SU-DHL-6 (cell line): ENCODE measurements at regions not wholly inside any gene's neighbourhood (a gene's known extent, or its start where the extent isn't known, plus 50 kb on each side); places are given as distances from the start of the nearest gene placed in this dataset.

Experiments
- H2AFZ ChIP-seq: fragments of 200-600 bp; sonication (generic); 2 replicates; pipeline ENCODE4 v1.6.1; 2014; ENCODE audit warnings: low read depth, mild to moderate bottlenecking, moderate library complexity, mixed read lengths, antibody characterized with exemption, low read length; ENCODE audit not compliant: severe bottlenecking
- H3F3A ChIP-seq: fragments of 200-600 bp; shearing (Covaris generic); 2 replicates; pipeline ENCODE4 v1.6.0; 2016; ENCODE audit warnings: antibody characterized with exemption, mild to moderate bottlenecking; ENCODE audit not compliant: insufficient read depth
- H3K27ac ChIP-seq: fragments of 200-600 bp; sonication (generic); 2 replicates; pipeline ENCODE4 v1.5.1; 2016; ENCODE audit warnings: low read depth, mild to moderate bottlenecking, low read length, moderate library complexity, mixed read lengths
- H3K27me3 ChIP-seq: fragments of 200-600 bp; sonication (generic), shearing (Covaris generic); 2 replicates; pipeline ENCODE4 v1.6.0; 2014; ENCODE audit warnings: mild to moderate bottlenecking, low read length
- H3K36me3 ChIP-seq: fragments of 200-600 bp; sonication (generic); 2 replicates; pipeline ENCODE4 v1.6.1; 2014; ENCODE audit warnings: mild to moderate bottlenecking, low read length, mixed read lengths
- H3K4me2 ChIP-seq: fragments of 300-600, 200-600 bp; shearing (Covaris generic), sonication (generic); 2 replicates; pipeline ENCODE4 v1.6.0; 2014; ENCODE audit warnings: low read length, low read depth, mild to moderate bottlenecking; ENCODE audit not compliant: poor library complexity, severe bottlenecking
- H3K4me3 ChIP-seq: fragments of 200-600 bp; sonication (generic); 2 replicates; pipeline ENCODE4 v1.5.1; 2014; ENCODE audit warnings: antibody characterized with exemption, low read length, mild to moderate bottlenecking, mixed read lengths; ENCODE audit not compliant: insufficient read depth, poor library complexity, severe bottlenecking
- H3K79me2 ChIP-seq: fragments of 200-600 bp; sonication (generic); 2 replicates; pipeline ENCODE4 v1.6.1; 2014; ENCODE audit warnings: mild to moderate bottlenecking, low read length, moderate library complexity; ENCODE audit not compliant: insufficient read depth
- H3K9ac ChIP-seq: fragments of 200-600 bp; sonication (generic); 2 replicates; pipeline ENCODE4 v1.7.0; 2014; ENCODE audit warnings: mild to moderate bottlenecking, low read length
- H3K9me2 ChIP-seq: fragments of 200-600 bp; sonication (generic); replicated peaks from 2 replicates; pipeline ENCODE4 v1.6.1; 2014; ENCODE audit warnings: low read length; ENCODE audit not compliant: insufficient read depth
- H3K9me3 ChIP-seq: fragments of 200-600 bp; sonication (generic); 2 replicates; pipeline ENCODE4 v1.6.1; 2014; ENCODE audit warnings: low read length, mixed read lengths; ENCODE audit not compliant: insufficient read depth
- H4K20me1 ChIP-seq: fragments of 200-600 bp; sonication (generic); 2 replicates; pipeline ENCODE4 v1.6.1; 2014; ENCODE audit warnings: low read depth, mild to moderate bottlenecking, antibody characterized with exemption, low read length, moderate library complexity, mixed read lengths
- EZH2phosphoT487 ChIP-seq: fragments of 200-600 bp; sonication (generic), shearing (Covaris generic); conservative IDR thresholded peaks from 2 replicates; pipeline ENCODE4 v1.6.1; 2018; ENCODE audit warnings: mild to moderate bottlenecking, antibody characterized with exemption, low read length, moderate library complexity, mixed read lengths
- TF ChIP-seq, protein P1 (sequence below): fragments of 200-600 bp; sonication (generic); IDR thresholded peaks from one replicate; pipeline ENCODE4 v1.5.1; 2017; ENCODE audit warnings: antibody characterized with exemption, mild to moderate bottlenecking, low read length, moderate library complexity; ENCODE audit not compliant: insufficient read depth, poor library complexity, severe bottlenecking

DNA sequence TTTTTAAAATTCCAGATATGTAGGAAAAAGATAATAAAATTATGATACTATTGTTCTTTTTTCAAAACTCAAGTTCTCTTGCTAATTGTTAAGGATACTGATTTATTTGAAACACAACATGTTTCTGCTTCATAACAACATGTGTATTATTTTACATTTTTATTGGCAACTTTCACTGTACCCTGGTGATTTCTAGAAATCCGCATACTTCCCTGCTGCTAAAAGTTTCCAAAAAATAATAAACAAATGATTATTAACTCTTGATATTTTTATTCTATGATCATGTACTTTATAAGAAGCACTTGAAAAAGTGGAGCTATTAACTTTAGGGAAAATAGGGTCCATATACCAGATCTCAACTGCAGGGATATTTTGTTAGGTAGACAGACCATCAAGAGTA is 71.2 kb upstream of the HCCS start:
- Histone ChIP-seq H3F3A (no peaks in the 10 kb centered on the region), H3K9me3 (no peaks in the 10 kb centered on the region), H3K36me3 (no peaks in the 10 kb centered on the region), H3K4me3 (no peak overlapping the region), H3K27me3 (no peaks in the 10 kb centered on the region), H4K20me1 (no peaks in the 10 kb centered on the region), H3K27ac (no peak overlapping the region), H3K9ac (no peak overlapping the region), H3K9me2 (no peaks in the 10 kb centered on the region), H3K4me2 (no peak overlapping the region), H2AFZ (no peak overlapping the region), H3K79me2 (no peaks in the 10 kb centered on the region)
- TF ChIP-seq EZH2phosphoT487 = no peak
- TF ChIP-seq, protein P1, sequence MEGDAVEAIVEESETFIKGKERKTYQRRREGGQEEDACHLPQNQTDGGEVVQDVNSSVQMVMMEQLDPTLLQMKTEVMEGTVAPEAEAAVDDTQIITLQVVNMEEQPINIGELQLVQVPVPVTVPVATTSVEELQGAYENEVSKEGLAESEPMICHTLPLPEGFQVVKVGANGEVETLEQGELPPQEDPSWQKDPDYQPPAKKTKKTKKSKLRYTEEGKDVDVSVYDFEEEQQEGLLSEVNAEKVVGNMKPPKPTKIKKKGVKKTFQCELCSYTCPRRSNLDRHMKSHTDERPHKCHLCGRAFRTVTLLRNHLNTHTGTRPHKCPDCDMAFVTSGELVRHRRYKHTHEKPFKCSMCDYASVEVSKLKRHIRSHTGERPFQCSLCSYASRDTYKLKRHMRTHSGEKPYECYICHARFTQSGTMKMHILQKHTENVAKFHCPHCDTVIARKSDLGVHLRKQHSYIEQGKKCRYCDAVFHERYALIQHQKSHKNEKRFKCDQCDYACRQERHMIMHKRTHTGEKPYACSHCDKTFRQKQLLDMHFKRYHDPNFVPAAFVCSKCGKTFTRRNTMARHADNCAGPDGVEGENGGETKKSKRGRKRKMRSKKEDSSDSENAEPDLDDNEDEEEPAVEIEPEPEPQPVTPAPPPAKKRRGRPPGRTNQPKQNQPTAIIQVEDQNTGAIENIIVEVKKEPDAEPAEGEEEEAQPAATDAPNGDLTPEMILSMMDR = no peak

DNA sequence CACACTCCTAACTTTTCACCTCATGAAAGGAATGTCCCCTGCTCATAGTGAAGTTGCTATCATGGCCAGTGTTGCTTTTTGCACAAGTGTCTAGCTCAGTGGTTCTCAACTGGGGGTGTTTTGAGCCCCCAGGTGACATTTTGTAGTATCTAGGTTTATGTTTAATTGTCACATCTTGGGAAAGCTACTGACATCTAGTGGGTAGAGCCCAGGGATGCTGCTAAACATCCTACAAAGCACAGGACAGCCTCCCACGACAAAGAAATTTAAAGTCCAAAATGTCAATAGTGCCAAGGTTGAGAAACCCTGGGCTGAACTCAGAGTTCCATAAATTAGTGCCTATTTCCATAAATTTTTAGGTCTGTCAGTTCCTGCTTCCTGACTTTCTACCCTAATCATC is 70.7 kb upstream of the HCCS start:
- Histone ChIP-seq H3K79me2 (no peaks in the 10 kb centered on the region), H3K9me2 (no peaks in the 10 kb centered on the region), H3K9me3 (no peaks in the 10 kb centered on the region), H3K27ac (no peak overlapping the region), H3K4me3 (no peak overlapping the region), H3K4me2 (no peak overlapping the region), H3K27me3 (no peaks in the 10 kb centered on the region), H3F3A (no peaks in the 10 kb centered on the region), H4K20me1 (no peaks in the 10 kb centered on the region), H3K36me3 (no peaks in the 10 kb centered on the region), H3K9ac (no peak overlapping the region), H2AFZ (no peak overlapping the region)
- TF ChIP-seq EZH2phosphoT487 = no peak
- TF ChIP-seq, protein P1 = no peak

DNA sequence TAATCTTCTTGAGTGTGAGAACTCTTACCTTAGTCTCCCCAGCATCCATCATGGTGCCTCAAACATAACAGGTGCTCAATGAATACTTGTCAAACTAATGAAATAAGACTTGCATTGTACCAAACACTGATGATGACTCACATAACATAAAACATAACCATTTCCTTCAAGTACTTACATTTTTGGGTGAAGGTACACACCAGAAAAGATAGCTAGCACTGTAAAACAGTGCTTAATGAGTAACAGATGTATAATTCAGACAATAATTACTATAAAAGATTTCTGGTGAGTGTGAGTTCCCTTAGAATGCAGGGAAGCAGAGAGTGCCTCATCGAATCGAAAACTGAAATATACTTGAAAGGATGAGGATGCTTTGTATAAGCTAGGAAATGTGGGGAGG is 70.1 kb upstream of the HCCS start:
- Histone ChIP-seq H3K4me3 (no peak overlapping the region), H3K4me2 (no peak overlapping the region), H3K9ac (no peak overlapping the region), H3K79me2 (no peaks in the 10 kb centered on the region), H4K20me1 (no peaks in the 10 kb centered on the region), H3K9me3 (no peaks in the 10 kb centered on the region), H3K27me3 (no peaks in the 10 kb centered on the region), H2AFZ (no peak overlapping the region), H3K27ac (no peak overlapping the region), H3K9me2 (no peaks in the 10 kb centered on the region), H3F3A (no peaks in the 10 kb centered on the region), H3K36me3 (no peaks in the 10 kb centered on the region)
- TF ChIP-seq, protein P1 = no peak
- TF ChIP-seq EZH2phosphoT487 = no peak

DNA sequence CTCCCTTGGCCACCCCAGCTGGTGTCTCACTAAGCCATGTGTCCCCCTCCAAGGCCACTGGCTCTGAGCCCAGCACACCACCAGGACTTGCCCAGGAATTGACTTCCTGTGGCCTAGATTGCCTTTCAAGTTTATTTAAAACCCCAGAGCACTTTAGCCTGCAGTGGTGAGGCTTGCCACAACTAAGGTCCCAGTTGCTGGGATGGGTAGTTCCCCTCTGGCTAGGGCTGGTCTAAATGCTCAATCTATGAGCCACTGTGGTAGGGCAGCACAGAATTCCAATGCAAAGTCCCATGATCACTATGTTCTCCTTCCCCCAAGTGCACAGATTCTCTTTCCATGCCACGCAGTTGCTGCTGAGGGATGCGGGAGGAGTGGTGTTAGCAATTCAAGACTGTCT is 61.1 kb upstream of the HCCS start:
- Histone ChIP-seq H4K20me1 (no peaks in the 10 kb centered on the region), H3K4me3 (no peak overlapping the region), H3K27ac (no peak overlapping the region), H3K9me2 (no peaks in the 10 kb centered on the region), H3K9ac (no peak overlapping the region), H2AFZ (no peak overlapping the region), H3K79me2 (no peaks in the 10 kb centered on the region), H3K9me3 (no peaks in the 10 kb centered on the region), H3F3A (no peaks in the 10 kb centered on the region), H3K27me3 (no peaks in the 10 kb centered on the region), H3K36me3 (no peaks in the 10 kb centered on the region), H3K4me2 (no peak overlapping the region)
- TF ChIP-seq EZH2phosphoT487 = no peak
- TF ChIP-seq, protein P1 = no peak
